HepG2 (cell line): ENCODE measurements at regions not wholly inside any gene's neighbourhood (a gene's known extent, or its start where the extent isn't known, plus 50 kb on each side); places are given as distances from the start of the nearest gene placed in this dataset.

Experiments
- ATAC-seq: fragments of 200-7000 bp; cut with Tn5 transposase; 3 replicates; pipeline ENCODE4 v1.9.1; 2020; ENCODE audit warnings: mild to moderate bottlenecking, moderate library complexity
- BruUV-seq: library from RNA; stranded (reverse); fragments of 400-500 nt; replicated peaks from 2 replicates; lab custom pipeline; 2021; lab: Mats Ljungman, UMichigan
- CTCF ChIA-PET: fragments of 300-600 bp; formaldehyde crosslinking; extraction: SDS; loops from one replicate; lab custom pipeline; 2021; ENCODE audit warnings: low total read pairs, inconsistent platforms, low intra/inter-chr PET ratio; lab: Yijun Ruan, JAX
- POLR2A ChIA-PET: fragments of 350-600 bp; sonication (Branson Sonifier 250); formaldehyde crosslinking; loops from one replicate; lab custom pipeline; 2020; ENCODE audit warnings: antibody characterized with exemption, inconsistent platforms; lab: Yijun Ruan, JAX
- DNase-seq: peaks from one replicate; pipeline ENCODE4 v3.0.0-alpha.2; 2015; ENCODE audit warnings: low spot score
- FAIRE-seq: peaks from 3 replicates; lab custom pipeline; 2011; peaks lifted over from hg19 to GRCh38; lab: Jason Lieb, UNC
- H2AFZ ChIP-seq: one replicate; pipeline ENCODE4 v1.6.1; 2011; ENCODE audit warnings: low read length, inconsistent platforms
- H3K27ac ChIP-seq: fragments of 300-600 bp; 3 replicates; pipeline ENCODE4 v1.8.0; 2011; ENCODE audit warnings: mixed run types, mild to moderate bottlenecking, mixed read lengths, low read length, inconsistent platforms; ENCODE audit not compliant: insufficient read depth; ENCODE audit errors: extremely low read length
- H3K27me3 ChIP-seq, 2 experiments: fragments of 200-600 bp in 1 of 2; 2 replicates in 1 of 2; 3 replicates in 1 of 2; pipeline versions ENCODE4 v1.6.0 to v1.8.0; 2011; ENCODE audit warnings: low read length in 2 of 2, mild to moderate bottlenecking in 2 of 2, moderate library complexity in 2 of 2, inconsistent platforms in 1 of 2; ENCODE audit not compliant: insufficient read depth in 2 of 2, control insufficient read depth in 1 of 2
- H3K36me3 ChIP-seq, 2 experiments: fragments of 200-600 bp in 1 of 2; replicated peaks in 1 of 2; 2 replicates in 1 of 2; 3 replicates in 1 of 2; pipeline versions ENCODE4 v1.5.1 to v1.8.0; 2011; ENCODE audit warnings: low read length in 2 of 2, inconsistent platforms in 1 of 2; ENCODE audit not compliant: insufficient read depth in 2 of 2, control insufficient read depth in 1 of 2
- H3K4me1 ChIP-seq: 2 replicates; pipeline ENCODE4 v1.5.1; 2012; ENCODE audit warnings: low read length, inconsistent platforms; ENCODE audit not compliant: insufficient read depth
- H3K4me2 ChIP-seq: 2 replicates; pipeline ENCODE4 v1.6.0; 2011; ENCODE audit warnings: low read depth, low read length, inconsistent platforms
- H3K4me3 ChIP-seq, 3 experiments: fragments of 200-600 bp in 1 of 3; sonication (generic), shearing (Covaris generic) in 1 of 3; replicated peaks in 1 of 3; 2 replicates each; pipeline ENCODE4 v1.5.1; 2011 to 2016; ENCODE audit warnings: low read length in 3 of 3, inconsistent platforms in 2 of 3, low read depth in 2 of 3, mild to moderate bottlenecking in 2 of 3, control low read depth in 1 of 3, mixed read lengths in 1 of 3; ENCODE audit not compliant: insufficient read depth in 1 of 3
- H3K79me2 ChIP-seq: one replicate; pipeline ENCODE4 v1.6.1; 2011; ENCODE audit warnings: low read length, inconsistent platforms; ENCODE audit not compliant: insufficient read depth
- H3K9ac ChIP-seq: 2 replicates; pipeline ENCODE4 v1.6.0; 2011; ENCODE audit warnings: mild to moderate bottlenecking, low read depth, low read length, inconsistent platforms; ENCODE audit not compliant: insufficient read depth
- H3K9me3 ChIP-seq: 2 replicates; pipeline ENCODE4 v1.5.1; 2012; ENCODE audit warnings: mild to moderate bottlenecking, low read length
- H4K20me1 ChIP-seq: 2 replicates; pipeline ENCODE4 v1.6.0; 2011; ENCODE audit warnings: inconsistent platforms, mild to moderate bottlenecking, low read length, moderate library complexity; ENCODE audit not compliant: insufficient read depth
- ATF7-NPFF ChIP-seq: sonication (generic); formaldehyde crosslinking; IDR thresholded peaks from 2 replicates; pipeline ENCODE4 v1.8.1; 2023; ENCODE audit warnings: mild to moderate bottlenecking, low read depth, missing genetic modification reagents, moderate library complexity
- CREB1 ChIP-seq, 2 experiments: fragments of 450-650 bp in 1 of 2; IDR thresholded peaks; 2 replicates each; pipeline ENCODE4 v1.6.1; 2016 to 2017; ENCODE audit warnings: control low read depth in 1 of 2, mild to moderate bottlenecking in 1 of 2, missing compliant biosample characterization in 1 of 2, missing genetic modification characterization in 1 of 2
- ZNF329 ChIP-seq: sonication (generic); formaldehyde crosslinking; IDR thresholded peaks from 2 replicates; pipeline ENCODE4 v1.9.0; 2021; ENCODE audit warnings: low read depth, mild to moderate bottlenecking, missing genetic modification reagents
- WGBS: methylation state at CpG from one replicate; pipeline ENCODE4 v1.1.6; 2017; ENCODE audit warnings: low lambda C conversion rate; 5-methylcytosine and 5-hydroxymethylcytosine counted together
- in situ Hi-C: cut with HindIII; loops from 2 replicates; pipeline ENCODE4 v1.10.0; 2017; ENCODE audit warnings: low pct_unique_long_range_greater_than_20kb; ENCODE audit not compliant: extremely low pct_ligation_motif_present
- intact Hi-C: fragments of 100-400 bp; cut with micrococcal nuclease; formaldehyde crosslinking; loops from one replicate; pipeline ENCODE4 v1.10.0; 2022; ENCODE audit not compliant: unreplicated experiment

DNA sequence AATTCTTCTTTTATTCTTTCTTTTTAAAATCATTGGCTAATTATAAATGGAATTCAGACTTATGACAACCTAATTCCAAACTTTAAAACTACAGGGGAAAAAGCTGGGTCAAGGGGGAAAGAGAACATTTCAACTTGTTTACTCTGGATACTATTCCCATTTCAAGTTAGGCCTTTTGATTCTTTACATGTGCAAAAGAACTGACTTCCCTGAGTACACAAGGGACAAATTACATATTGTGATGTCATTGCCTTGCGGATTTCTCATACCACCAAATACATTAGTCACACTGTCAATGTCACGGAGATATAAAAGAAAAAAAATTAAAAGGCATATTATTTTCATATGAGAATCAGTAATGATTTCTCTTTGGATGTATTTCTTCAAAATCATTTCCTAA is 96.5 kb upstream of the TBX18 start:
- ChIA-PET POLR2A (no interaction called here), CTCF (no interaction called here)
- Histone ChIP-seq H3K4me3 (no peak overlapping the region), H3K9me3 (no peaks in the 10 kb centered on the region), H3K27ac (no peak overlapping the region), H3K27me3 (no peaks in the 10 kb centered on the region), H3K36me3 (no peaks in the 10 kb centered on the region), H3K4me2 (no peak overlapping the region), H3K4me1 (no peaks in the 10 kb centered on the region), H2AFZ (no peak overlapping the region), H3K9ac (no peak overlapping the region), H4K20me1 (no peaks in the 10 kb centered on the region), H3K79me2 (no peaks in the 10 kb centered on the region)
- intact Hi-C loops (no loop called here), in situ Hi-C loops (no loop called here)
- ATAC-seq (no peak), FAIRE-seq (no peak), DNase-seq (no peak)
- TF ChIP-seq CREB1 (IDR thresholded peaks at IDR 0.05), result peak; percentile 62
- no peak for TF ChIP-seq CREB1 (CRISPR knock-in tag; IDR thresholded peaks at IDR 0.05)
- TF ChIP-seq ATF7-NPFF (CRISPR knock-in tag), result no peak
- BruUV-seq, result no TSS peak
- 0% methylated on average over 2 of the region's 2 CpGs for WGBS

DNA sequence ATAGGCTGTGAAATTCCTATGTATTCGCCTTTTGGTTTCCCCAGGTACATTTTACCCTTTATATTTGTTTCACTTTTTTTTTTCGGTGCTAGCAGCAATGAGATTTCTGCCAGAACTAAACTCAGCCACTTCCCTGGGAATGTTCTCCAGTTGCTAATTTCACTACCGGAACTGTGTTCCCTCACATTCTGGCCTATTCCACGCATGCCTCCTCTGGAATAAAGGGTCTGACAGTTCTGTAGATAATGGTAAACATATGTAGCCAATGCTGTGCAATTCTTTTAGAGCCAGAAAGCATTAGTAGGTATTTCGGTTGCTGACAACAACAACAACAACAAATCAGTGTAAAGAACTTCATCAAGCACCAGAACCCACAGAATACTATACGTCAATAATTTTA is 96.1 kb upstream of the TBX18 start:
- 18% methylated on average over 6 of the region's 6 CpGs for WGBS
- no peak overlapping the region for H3K9ac ChIP-seq
- H3K79me2 ChIP-seq, result no peaks in the 10 kb centered on the region
- no peak overlapping the region for H3K27ac ChIP-seq
- H3K4me3 ChIP-seq, result no peak overlapping the region
- no peaks in the 10 kb centered on the region for H3K9me3 ChIP-seq
- DNase-seq, result no peak
- in situ Hi-C loops, result no loop called here
- no peaks in the 10 kb centered on the region for H3K4me1 ChIP-seq
- POLR2A ChIA-PET, result no interaction called here
- no peaks in the 10 kb centered on the region for H3K36me3 ChIP-seq
- no peaks in the 10 kb centered on the region for H3K27me3 ChIP-seq
- CTCF ChIA-PET, result no interaction called here
- no peak for FAIRE-seq
- no peak for ATAC-seq
- intact Hi-C loops, result no loop called here
- H4K20me1 ChIP-seq, result no peaks in the 10 kb centered on the region
- BruUV-seq, result no TSS peak
- H3K4me2 ChIP-seq, result no peak overlapping the region
- no peak overlapping the region for H2AFZ ChIP-seq
- TF ChIP-seq ZNF329, result no peak
